NT2/D1 (cell line): ENCODE measurements at regions not wholly inside any gene's neighbourhood (a gene's known extent, or its start where the extent isn't known, plus 50 kb on each side); places are given as distances from the start of the nearest gene placed in this dataset.
"Not testable (repeated sequence)": the region's sequence is repeated elsewhere in the genome, so short reads cannot be mapped to it uniquely, and the experiment has no call there.

Experiments used
- DNase-seq: peaks from one replicate; pipeline ENCODE4 v3.0.0-alpha.2; 2011; ENCODE audit warnings: low read depth, low spot score
- H3K27me3 ChIP-seq: 2 replicates; pipeline ENCODE4 v1.6.0; 2011; ENCODE audit warnings: mild to moderate bottlenecking; ENCODE audit not compliant: insufficient read length, insufficient read depth
- H3K36me3 ChIP-seq: 2 replicates; pipeline ENCODE4 v1.6.1; 2011; ENCODE audit warnings: mild to moderate bottlenecking, low read length, mixed read lengths; ENCODE audit not compliant: insufficient read depth, insufficient read length
- H3K4me1 ChIP-seq: 2 replicates; pipeline ENCODE4 v1.5.1; 2011; ENCODE audit not compliant: insufficient read depth, insufficient read length
- H3K4me3 ChIP-seq: 2 replicates; pipeline ENCODE4 v1.5.1; 2011; ENCODE audit warnings: low read depth; ENCODE audit not compliant: insufficient read length
- H3K9ac ChIP-seq: 2 replicates; pipeline ENCODE4 v1.6.0; 2011; ENCODE audit warnings: low read depth; ENCODE audit not compliant: insufficient read length
- H3K9me3 ChIP-seq: 2 replicates; pipeline ENCODE4 v1.5.1; 2011; ENCODE audit warnings: mild to moderate bottlenecking, low read length; ENCODE audit not compliant: insufficient read depth
- SUZ12 ChIP-seq: IDR thresholded peaks from 2 replicates; pipeline ENCODE4 v1.6.1; 2011; ENCODE audit not compliant: insufficient read length, insufficient read depth; ENCODE audit errors: extremely low read depth
- YY1 ChIP-seq: IDR thresholded peaks from 2 replicates; pipeline ENCODE4 v1.6.1; 2011; ENCODE audit not compliant: insufficient read length, insufficient read depth
- ZNF274 ChIP-seq: IDR thresholded peaks from 2 replicates; pipeline ENCODE4 v1.6.1; 2011; ENCODE audit warnings: mild to moderate bottlenecking, low read depth, low read length

DNA sequence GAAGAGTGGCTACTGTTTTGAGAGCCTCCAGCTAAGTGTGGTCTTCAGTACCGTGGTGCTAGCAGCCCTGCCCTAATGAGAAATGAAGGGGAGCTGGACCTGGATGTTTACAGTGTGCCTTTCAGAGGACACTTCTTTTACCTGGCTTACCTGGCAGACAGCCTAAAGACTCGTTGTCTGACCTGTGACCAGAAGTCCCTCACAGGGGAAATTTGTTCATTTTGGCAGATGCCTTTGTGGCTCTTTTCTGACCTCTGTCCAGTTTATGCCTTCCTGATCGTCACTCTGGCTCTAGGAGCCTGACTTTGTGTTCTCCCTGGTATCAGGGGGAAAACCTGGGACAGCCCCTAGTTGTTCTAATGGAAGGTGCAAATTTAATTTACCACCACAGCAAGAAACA lies 475.1 kb downstream of the DMRTA1 start:
- no peak overlapping the region for H3K4me3 ChIP-seq
- no peaks in the 10 kb centered on the region for H3K27me3 ChIP-seq
- no peaks in the 10 kb centered on the region for H3K36me3 ChIP-seq
- H3K4me1 ChIP-seq, result no peaks in the 10 kb centered on the region
- no peak for DNase-seq
- H3K9ac ChIP-seq, result no peak overlapping the region
- no peaks in the 10 kb centered on the region for H3K9me3 ChIP-seq
- TF ChIP-seq YY1 (no peak), SUZ12 (no peak), ZNF274 (no peak)

DNA sequence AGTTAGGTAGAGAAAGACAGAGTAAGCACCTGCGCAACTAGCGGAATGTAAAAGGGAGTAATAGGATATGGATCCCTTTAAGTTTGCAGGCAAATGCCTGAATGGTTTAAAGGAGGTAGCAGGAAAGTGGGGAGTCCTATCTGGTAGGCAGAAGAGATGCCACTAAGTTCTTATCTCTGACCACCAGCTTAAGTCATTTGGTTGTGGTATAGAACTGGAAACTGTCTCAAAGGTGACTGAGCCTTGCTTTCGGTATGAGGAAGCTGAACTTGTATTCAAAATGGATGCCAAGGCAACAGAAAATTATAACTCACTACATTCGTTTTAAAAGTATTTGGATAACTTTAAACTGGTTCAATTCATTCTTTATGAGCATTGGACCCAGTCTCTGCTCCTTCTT lies 475.6 kb downstream of the DMRTA1 start:
- Histone ChIP-seq H3K27me3 (no peaks in the 10 kb centered on the region), H3K9me3 (no peaks in the 10 kb centered on the region), H3K4me3 (no peak overlapping the region), H3K9ac (no peak overlapping the region), H3K4me1 (no peaks in the 10 kb centered on the region), H3K36me3 (no peaks in the 10 kb centered on the region)
- DNase-seq, result no peak
- TF ChIP-seq ZNF274, result no peak

DNA sequence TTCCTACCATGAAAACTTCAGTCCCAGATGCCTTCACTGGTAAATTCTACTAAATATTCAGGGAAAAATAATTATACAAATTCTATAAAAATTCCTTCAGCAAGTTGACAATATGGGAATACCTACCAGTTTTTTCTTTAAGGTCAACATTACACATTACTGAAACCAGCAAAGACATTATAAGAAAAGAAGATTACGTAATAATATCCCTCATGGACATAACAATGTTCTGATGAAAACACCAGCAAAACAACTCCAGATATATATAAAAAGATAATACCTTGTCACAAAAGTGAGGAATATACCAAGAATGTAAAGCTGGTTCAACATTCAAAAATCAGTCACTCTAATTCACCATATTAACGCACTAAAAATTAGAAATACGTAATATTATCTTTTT lies 507.9 kb downstream of the DMRTA1 start:
- no peaks in the 10 kb centered on the region for H3K27me3 ChIP-seq
- TF ChIP-seq SUZ12 (no peak), YY1 (no peak), ZNF274 (no peak)
- no peak overlapping the region for H3K9ac ChIP-seq
- no peaks in the 10 kb centered on the region for H3K4me1 ChIP-seq
- no peaks in the 10 kb centered on the region for H3K36me3 ChIP-seq
- DNase-seq, result no peak
- no peak overlapping the region for H3K4me3 ChIP-seq
- no peaks in the 10 kb centered on the region for H3K9me3 ChIP-seq

DNA sequence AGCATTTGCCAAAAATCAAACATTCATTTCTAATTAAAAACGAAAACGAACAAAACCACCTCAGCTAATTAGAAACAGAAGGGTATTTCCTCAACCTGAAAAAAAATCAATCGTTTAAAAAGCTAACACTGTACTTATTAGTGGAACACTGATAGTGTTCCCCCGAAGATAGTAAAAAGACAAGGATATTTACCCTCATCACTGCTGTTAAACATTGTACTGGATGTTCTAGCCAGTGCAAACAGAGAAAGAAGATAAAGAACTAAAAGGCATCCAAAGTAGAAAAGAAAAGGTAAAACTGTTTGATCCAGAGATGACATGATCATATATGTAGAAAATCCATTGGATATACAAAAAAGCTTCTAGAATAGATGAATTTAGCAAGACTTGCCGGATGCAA lies 508.3 kb downstream of the DMRTA1 start:
- no peaks in the 10 kb centered on the region for H3K4me1 ChIP-seq
- no peak overlapping the region for H3K4me3 ChIP-seq
- no peak overlapping the region for H3K9ac ChIP-seq
- no peak for DNase-seq
- no peaks in the 10 kb centered on the region for H3K9me3 ChIP-seq
- TF ChIP-seq SUZ12, result no peak
- TF ChIP-seq YY1, result no peak
- TF ChIP-seq ZNF274, result no peak
- H3K27me3 ChIP-seq, result no peaks in the 10 kb centered on the region
- no peaks in the 10 kb centered on the region for H3K36me3 ChIP-seq

DNA sequence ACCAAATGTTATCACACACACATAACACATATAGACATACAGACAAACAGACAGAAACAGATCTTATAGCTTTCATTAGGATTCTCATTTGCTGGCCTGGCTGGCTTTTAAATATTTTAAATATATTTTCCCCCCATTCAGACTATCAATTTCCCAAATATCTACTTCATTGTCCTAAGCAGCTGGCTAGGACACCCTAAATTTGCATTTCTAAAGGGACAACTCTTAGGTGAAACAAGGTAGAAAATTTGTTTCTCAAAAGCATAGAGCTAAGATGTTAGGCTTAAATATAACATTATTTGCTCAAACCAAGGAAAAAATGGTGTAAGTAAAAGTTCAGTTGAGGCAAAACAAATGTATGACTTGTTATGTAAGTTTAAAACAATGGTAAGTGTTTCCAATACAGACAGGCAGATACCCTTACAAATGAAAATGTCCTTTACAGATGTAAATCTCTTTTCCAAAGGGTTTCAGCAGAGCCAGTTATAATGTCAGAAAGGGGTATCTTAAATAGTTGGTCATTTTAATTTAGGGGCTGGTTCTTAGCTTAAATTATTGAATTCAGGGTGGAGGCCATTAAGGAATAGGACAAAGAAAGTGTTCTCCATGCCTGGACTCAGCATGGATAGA lies 522.8 kb downstream of the DMRTA1 start:
- Histone ChIP-seq H3K27me3 (no peaks in the 10 kb centered on the region), H3K4me3 (no peak overlapping the region), H3K4me1 (no peaks in the 10 kb centered on the region), H3K9ac (no peak overlapping the region), H3K9me3 (no peaks in the 10 kb centered on the region), H3K36me3 (no peaks in the 10 kb centered on the region)
- TF ChIP-seq ZNF274, result no peak
- no peak for DNase-seq

DNA sequence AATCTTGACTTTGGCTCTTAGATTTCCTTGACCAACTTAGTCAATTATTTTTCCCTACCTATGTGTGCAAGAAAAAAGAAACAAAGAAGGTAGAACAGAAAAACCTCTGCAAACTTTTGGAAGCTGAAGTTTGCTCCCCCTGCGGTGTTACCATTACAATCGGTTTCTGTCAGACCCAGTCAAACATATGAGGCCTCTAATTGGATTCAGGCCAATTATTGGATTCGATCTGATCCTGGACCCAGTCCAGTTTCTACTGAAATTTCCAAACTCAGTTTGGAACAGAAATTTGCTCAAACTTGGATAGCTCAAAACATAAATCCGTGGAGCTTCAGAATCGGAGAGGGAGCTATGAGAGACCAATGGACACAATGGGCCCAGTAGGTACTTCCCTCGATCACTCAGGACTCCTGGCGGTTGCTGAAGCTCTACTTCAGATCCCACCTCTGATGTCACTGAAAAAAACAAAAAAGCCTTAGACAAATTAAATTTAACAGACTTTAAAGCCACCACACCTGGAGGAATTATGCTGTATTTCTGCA lies 523.9 kb downstream of the DMRTA1 start:
- H3K4me3 ChIP-seq, result no peak overlapping the region
- no peaks in the 10 kb centered on the region for H3K27me3 ChIP-seq
- no peaks in the 10 kb centered on the region for H3K9me3 ChIP-seq
- H3K4me1 ChIP-seq, result no peaks in the 10 kb centered on the region
- H3K36me3 ChIP-seq, result no peaks in the 10 kb centered on the region
- TF ChIP-seq ZNF274, result no peak
- TF ChIP-seq YY1, result no peak
- no peak for TF ChIP-seq SUZ12
- no peak overlapping the region for H3K9ac ChIP-seq
- DNase-seq, result no peak

DNA sequence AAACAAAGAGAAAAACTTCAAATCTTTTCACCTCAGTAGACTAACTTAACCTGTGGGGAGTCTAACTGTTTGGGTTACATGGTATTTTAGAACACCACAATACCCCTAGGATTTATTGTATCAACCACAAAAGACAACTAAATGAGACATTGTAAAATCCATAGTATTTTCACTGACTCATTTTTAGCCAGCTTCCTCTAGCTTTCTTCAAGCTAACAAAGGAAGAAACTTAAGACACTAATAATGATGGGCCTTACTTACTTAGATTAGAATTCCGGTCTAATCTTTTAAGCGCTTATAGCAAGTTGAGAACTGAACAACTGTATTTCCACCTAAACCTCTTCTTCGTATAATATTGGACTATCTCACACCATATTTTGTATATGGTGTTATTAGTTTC lies 529.3 kb downstream of the DMRTA1 start:
- DNase-seq, result no peak
- H3K4me1 ChIP-seq, result no peaks in the 10 kb centered on the region
- TF ChIP-seq ZNF274 (no peak), SUZ12 (no peak), YY1 (no peak)
- H3K36me3 ChIP-seq, result no peaks in the 10 kb centered on the region
- no peaks in the 10 kb centered on the region for H3K27me3 ChIP-seq
- no peak overlapping the region for H3K4me3 ChIP-seq
- H3K9me3 ChIP-seq, result no peaks in the 10 kb centered on the region
- H3K9ac ChIP-seq, result no peak overlapping the region

DNA sequence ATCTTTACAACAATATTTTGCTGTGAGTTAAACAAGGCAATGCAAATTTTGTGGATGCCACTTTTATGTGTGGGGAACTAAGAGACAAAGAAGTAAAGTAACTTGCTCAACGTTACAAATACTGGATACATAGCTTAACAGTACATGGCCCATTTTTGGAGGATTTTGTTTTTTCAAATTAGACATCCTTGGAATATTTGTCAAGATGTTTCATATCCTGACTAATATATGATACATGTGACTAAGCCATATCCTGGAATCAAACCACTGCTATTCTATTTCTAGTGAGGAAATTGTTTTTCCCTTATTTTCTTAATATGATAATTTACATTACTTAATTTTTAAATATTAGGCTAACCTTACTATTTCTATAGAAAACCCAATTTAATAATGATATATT lies 529.8 kb downstream of the DMRTA1 start:
- no peak for DNase-seq
- H3K4me3 ChIP-seq, result no peak overlapping the region
- TF ChIP-seq ZNF274 (no peak), SUZ12 (no peak)

DNA sequence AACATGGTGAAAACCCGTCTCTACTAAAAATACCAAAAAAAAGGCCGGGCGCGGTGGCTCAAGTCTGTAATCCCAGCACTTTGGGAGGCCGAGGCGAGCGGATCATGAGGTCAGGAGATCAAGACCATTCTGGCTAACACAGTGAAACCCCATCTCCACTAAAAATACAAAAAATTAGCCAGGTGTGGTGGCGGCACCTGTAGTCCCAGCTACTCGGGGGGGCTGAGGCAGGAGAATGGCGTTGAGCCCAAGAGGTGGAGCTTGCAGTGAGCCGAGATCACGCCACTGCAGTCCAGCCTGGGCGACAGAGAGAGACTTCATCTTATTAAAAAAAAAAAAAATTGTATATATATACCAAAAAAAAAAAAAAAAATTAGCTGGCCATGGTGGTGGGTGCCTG lies 533.8 kb downstream of the DMRTA1 start:
- not testable (repeated sequence) for H3K9ac ChIP-seq, DNase-seq, H3K36me3 ChIP-seq, H3K27me3 ChIP-seq, H3K4me1 ChIP-seq, H3K4me3 ChIP-seq, H3K9me3 ChIP-seq

More for the DNA sequence above, 529.8 kb downstream of the DMRTA1 start:
- Histone ChIP-seq H3K4me1 (no peaks in the 10 kb centered on the region), H3K9me3 (no peaks in the 10 kb centered on the region), H3K27me3 (no peaks in the 10 kb centered on the region), H3K36me3 (no peaks in the 10 kb centered on the region), H3K9ac (no peak overlapping the region)
